ENCODE measurements at regions not wholly inside any gene's neighbourhood (a gene's known extent, or its start where the extent isn't known, plus 50 kb on each side); places are given as distances from the start of the nearest gene placed in this dataset.

DNA sequence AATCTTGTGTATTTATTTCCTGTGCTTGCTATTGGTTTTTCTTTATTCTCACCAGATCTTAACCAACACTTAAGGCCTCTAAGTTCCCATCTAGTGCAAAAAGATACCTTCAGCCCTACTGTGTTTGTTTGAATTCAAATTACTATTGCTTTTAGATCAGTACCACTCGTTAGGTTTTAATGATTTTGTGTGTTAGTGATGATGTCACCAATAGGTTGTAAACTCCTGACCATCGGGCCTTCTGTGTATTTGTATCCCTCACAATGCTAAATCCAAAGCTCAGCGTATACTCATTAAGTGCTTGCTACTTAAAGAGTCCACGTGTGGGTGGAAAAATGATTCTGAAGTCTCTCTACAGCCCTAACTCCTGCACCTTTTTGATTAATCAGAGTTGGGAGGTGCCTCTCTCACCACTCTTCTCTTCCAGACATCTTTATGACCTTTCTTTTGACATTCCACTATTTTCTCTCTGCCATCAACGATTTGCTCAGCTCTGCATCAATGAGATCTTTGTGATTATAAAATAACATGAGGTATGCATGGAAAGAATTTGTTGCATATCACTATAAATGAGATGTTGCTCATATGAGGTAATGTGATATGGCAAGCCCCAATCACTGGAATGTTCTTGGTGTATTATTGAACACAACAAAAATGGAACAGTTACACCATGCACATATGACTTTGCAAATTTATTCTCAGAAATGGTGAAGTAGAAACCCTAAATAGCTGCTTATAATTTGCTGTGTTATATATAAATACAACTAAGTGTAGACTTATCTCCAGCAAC, 55.1 kb upstream of the LAMA2 start:
- DNase-seq: no peak

- no peak for DNase-seq
These were observed 56.3 kb upstream of the LAMA2 start for GRCh38 chr6:128826606-128827005.

GRCh38 chr6:128822271-128822670, 60.7 kb upstream of the LAMA2 start:
- no peak for DNase-seq

- DNase-seq: no peak
These were observed 61.8 kb upstream of the LAMA2 start for GRCh38 chr6:128821116-128821515.

- no peak for DNase-seq
These were observed 74.1 kb upstream of the LAMA2 start for GRCh38 chr6:128808856-128809255.

DNA sequence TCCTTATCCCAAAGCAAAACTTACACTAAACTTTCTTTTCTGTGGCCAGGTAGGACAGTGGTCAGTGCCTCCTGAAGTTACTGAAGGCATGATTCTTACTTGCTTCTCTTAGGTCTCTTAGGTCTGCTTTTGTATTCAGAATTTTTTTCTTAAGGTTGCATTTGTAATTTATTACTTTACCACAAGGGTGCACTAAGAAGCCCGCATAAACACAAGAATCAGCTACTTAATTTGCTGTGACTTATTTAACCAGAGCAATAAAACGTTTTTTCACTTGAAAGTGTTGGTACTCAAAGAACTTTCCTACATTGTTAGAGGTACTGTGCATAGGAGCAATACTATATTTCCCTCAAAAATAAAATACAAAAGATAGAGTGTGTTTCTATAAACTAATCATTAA, 75.4 kb upstream of the LAMA2 start:
- no peak for DNase-seq

- no peak for DNase-seq
These were observed 76.7 kb upstream of the LAMA2 start for GRCh38 chr6:128806261-128806660.

- DNase-seq: no peak
These were observed 79.0 kb upstream of the LAMA2 start for GRCh38 chr6:128803911-128804310.

DNA sequence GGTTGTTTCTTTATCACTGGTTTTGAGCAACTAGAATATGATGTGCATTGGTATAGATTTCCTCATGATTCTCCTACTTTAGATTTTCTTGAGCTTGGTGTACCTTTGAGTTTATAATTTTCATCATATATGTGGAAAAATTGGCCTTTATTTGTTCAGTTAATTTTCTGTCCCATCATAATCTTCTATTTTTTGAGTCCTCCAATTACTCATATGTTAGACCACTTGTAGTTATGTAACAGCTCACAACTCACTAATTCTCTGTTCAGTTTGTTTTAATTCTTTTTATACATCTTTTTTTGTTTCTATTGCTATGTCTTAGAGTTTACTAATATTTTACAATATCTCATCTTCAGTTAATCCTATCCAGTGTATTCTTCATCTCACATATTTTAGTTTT, 81.3 kb upstream of the LAMA2 start:
- DNase-seq: no peak

GRCh38 chr6:128784266-128784665, 98.7 kb upstream of the LAMA2 start:
- peak; percentile 30 for DNase-seq

GRCh38 chr6:128768187-128768586, 114.8 kb upstream of the LAMA2 start:
- no peak for DNase-seq

DNA sequence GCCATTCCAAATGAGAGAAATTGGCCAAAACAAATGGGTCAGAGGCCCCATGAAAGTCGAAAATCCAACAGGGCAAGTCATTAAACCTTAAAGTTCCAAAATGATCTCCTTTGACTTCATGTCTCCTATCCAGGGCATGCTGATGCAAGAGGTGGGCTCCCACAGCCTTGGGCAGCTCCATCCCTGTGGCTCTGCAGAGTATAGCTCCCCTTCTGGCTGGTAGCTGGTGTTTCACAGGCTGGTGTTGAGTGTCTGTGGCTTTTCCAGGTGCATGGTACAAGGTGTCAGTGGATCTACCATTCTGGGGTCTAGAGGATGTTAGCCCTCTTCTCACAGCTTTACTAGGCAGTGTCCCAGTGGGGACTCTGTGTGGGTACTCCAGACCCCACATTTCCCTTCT, 115.2 kb upstream of the LAMA2 start:
- DNase-seq: no peak

DNA sequence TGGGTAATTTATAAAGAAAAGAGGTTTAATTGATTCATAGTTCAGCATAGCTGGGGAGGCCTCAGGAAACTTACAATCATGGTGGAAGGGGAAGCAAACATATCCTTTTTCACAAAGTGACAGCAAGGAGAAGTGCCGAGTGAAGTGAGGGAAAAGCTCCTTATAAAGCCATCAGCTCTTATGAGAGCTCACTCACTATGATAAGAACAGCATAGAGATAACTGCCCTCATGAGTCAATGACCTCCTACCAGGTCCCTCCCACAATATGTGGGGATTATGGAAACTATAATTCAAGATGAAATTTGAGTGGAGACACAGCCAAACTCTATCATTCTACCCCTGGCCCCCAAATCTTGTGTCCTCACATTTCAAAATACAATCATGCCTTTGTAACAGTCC, 115.8 kb upstream of the LAMA2 start:
- DNase-seq: no peak

- no peak for DNase-seq
These were observed 119.2 kb upstream of the LAMA2 start for GRCh38 chr6:128763599-128764300.

- no peak for DNase-seq
These were observed 123.0 kb upstream of the LAMA2 start for GRCh38 chr6:128759901-128760300.

DNA sequence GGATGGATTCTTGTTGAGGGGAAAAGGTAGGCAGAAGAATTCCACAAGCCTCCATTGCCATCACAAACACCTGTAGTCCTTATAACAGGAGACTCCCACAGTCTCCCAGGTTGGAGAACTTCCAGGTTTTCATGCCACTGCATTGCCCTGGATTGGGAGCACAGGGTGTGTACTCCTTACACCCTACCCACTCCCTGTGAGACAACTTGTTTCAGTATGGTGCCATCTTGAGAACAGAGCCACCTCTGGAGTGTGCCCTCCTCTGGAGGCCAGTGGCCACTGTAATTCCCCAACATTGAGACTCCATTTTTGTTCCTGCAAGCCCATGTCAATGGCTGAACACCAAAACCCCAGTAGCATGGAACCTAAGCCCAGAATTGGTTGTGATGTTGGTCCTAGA, 123.5 kb upstream of the LAMA2 start:
- DNase-seq: no peak

DNA sequence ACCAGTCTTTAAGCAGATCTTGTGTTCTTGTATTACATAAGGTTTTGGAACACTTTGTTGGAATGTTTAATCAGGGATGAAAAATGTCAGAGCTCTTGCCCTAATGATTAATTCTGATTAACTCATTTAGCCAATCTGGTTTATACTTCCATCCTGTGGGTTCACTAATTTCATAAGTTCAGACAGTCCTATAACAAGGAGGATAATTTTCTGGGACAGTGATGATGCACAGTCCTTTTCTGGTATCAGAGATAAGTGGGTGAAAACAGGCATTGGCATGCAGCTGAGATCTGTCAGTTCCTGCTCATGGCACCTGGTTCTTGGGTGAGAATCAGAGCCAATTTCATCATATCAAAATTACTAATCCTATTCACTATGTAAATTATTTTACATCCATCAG, 125.0 kb upstream of the LAMA2 start:
- DNase-seq: no peak

- DNase-seq: no peak
These were observed 128.2 kb upstream of the LAMA2 start for GRCh38 chr6:128754658-128755256.

GRCh38 chr6:128743974-128744765, 138.8 kb upstream of the LAMA2 start:
- DNase-seq: peak; percentile 63

- no peak for DNase-seq
These were observed 140.0 kb upstream of the LAMA2 start for GRCh38 chr6:128742900-128743299.

DNA sequence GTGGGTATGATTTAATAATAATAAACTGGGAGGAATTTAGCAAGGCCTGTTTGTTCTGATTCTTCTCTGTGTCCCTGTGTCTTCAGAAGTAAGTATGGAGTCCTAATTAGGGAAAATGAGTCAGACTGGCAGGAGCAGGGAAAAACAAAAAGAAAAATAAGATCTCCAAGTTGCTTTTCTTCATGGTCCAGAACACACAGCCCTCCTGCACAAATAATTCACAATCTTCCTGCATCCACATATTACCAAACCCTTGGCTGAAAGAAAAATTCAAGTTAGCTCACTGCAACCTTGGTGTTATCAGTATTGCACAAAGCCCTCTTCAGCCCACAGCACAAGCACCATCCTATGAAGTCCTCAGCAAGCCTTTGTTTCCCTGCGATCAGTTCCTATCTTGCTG, 142.0 kb upstream of the LAMA2 start:
- no peak for DNase-seq

DNA sequence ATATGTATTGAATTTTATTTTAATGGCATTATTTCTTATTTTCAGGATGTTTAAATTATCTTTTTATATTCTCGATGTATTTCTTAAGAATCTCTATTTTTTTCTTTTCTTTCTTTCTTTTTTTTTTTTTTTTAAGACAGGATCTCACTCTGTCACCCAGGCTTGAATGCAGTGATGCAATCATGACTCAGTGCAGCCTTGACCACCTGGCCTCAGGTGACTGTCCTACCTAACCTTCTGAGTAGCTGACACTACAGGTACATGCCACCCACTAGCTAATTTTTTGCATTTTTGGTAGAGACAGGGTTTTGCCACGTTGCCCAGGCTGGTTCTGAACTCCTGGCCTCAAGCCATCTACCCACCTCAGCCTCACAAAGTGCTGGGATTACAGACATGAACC, 143.8 kb upstream of the LAMA2 start:
- no peak for DNase-seq

DNA sequence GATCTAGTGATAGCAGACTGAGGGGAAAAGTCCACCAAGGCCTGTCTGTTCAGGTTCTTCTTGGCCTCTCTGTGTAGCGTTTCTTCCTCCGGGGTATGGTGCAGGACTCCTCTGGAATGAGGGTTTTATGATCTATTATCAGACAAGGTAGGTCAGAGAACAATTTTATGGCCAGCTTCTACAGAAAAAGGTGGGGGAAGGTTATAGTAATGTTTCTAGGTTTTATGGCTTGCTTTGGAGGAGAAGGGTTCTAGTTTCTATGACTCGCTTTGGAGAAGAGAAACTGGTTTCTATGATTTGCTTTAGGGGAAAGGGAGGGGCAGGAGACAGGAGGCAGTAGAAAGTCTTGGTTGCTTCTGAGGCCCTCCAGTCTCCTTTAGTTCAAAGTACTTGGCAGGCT, 144.8 kb upstream of the LAMA2 start:
- DNase-seq: no peak

Data from NCI-H1048 (cell line).